ENCODE measurements at regions not wholly inside any gene's neighbourhood (a gene's known extent, or its start where the extent isn't known, plus 50 kb on each side); places are given as distances from the start of the nearest gene placed in this dataset.

- FAIRE-seq = no peak
Observed at GRCh38 chr1:90122654-90123340, 127.9 kb downstream of the ZNF326 start.

GRCh38 chr1:90114521-90115141 lies 119.7 kb downstream of the ZNF326 start:
- FAIRE-seq = peak; percentile 97

- no peak for FAIRE-seq
Observed at GRCh38 chr1:90107990-90108389, 113.1 kb downstream of the ZNF326 start.

- FAIRE-seq = no peak
Observed at GRCh38 chr1:90106311-90106710, 111.4 kb downstream of the ZNF326 start.

GRCh38 chr1:90104941-90105538 lies 110.1 kb downstream of the ZNF326 start:
- no peak for FAIRE-seq

- FAIRE-seq = no peak
Observed at GRCh38 chr1:90100566-90100965, 105.7 kb downstream of the ZNF326 start.

- FAIRE-seq = no peak
Observed at GRCh38 chr1:90092441-90092840, 97.5 kb downstream of the ZNF326 start.

Data from islet of Langerhans (tissue), 1 donor.